GM12878 (cell line): ENCODE measurements at regions not wholly inside any gene's neighbourhood (a gene's known extent, or its start where the extent isn't known, plus 50 kb on each side); places are given as distances from the start of the nearest gene placed in this dataset.

Source experiments
- ATAC-seq: fragments of 200-7000 bp; cut with Tn5 transposase; 3 replicates; pipeline ENCODE4 v1.9.1; 2020; ENCODE audit warnings: mild to moderate bottlenecking, moderate library complexity
- BruUV-seq: library from RNA; stranded (reverse); fragments of 400-500 nt; replicated peaks from 2 replicates; lab custom pipeline; 2021; lab: Mats Ljungman, UMichigan
- CTCF ChIA-PET: fragments of 300-600 bp; sonication (Branson Sonifier 250); formaldehyde crosslinking; extraction: SDS; loops from one replicate; lab custom pipeline; 2021; ENCODE audit warnings: inconsistent platforms; lab: Yijun Ruan, JAX
- POLR2A ChIA-PET: fragments of 350-600 bp; formaldehyde crosslinking; extraction: SDS; loops from one replicate; lab custom pipeline; 2021; ENCODE audit warnings: inconsistent platforms; lab: Charles Lee
- RAD21 ChIA-PET: fragments of 300-600 bp; sonication (Branson Sonifier 250); formaldehyde crosslinking; loops from one replicate; lab custom pipeline; 2023; ENCODE audit warnings: antibody characterized with exemption; ENCODE audit not compliant: unreplicated experiment; lab: Charles Lee
- SMC1A ChIA-PET: fragments of 300-600 bp; sonication (Branson Sonifier 250); formaldehyde crosslinking; loops from one replicate; lab custom pipeline; 2023; ENCODE audit not compliant: unreplicated experiment, uncharacterized antibody; lab: Charles Lee
- DNase-seq: peaks from one replicate; pipeline ENCODE4 v3.0.0-alpha.2; 2011; ENCODE audit warnings: low read depth, low spot score
- FAIRE-seq: peaks from 3 replicates; lab custom pipeline; 2011; peaks lifted over from hg19 to GRCh38; lab: Jason Lieb, UNC
- H2AFZ ChIP-seq: 2 replicates; pipeline ENCODE4 v1.6.0; 2011; ENCODE audit warnings: low read depth, low read length, control low read depth; ENCODE audit not compliant: control insufficient read depth
- H3K27ac ChIP-seq: 2 replicates; pipeline ENCODE4 v1.5.1; 2011; ENCODE audit warnings: control low read depth; ENCODE audit not compliant: control insufficient read depth, insufficient read depth
- H3K27me3 ChIP-seq, 2 experiments: replicated peaks in 1 of 2; 2 replicates each; pipeline versions ENCODE4 v1.6.0 to v1.6.1; 2011; ENCODE audit warnings: low read length in 1 of 2; ENCODE audit not compliant: control insufficient read depth in 2 of 2, insufficient read depth in 2 of 2
- H3K36me3 ChIP-seq, 2 experiments: 2 replicates each; pipeline ENCODE4 v1.5.1; 2011; ENCODE audit warnings: low read length in 1 of 2; ENCODE audit not compliant: control insufficient read depth in 2 of 2, insufficient read depth in 2 of 2
- H3K4me1 ChIP-seq: 2 replicates; pipeline ENCODE4 v1.6.1; 2011; ENCODE audit warnings: mild to moderate bottlenecking, low read length, moderate library complexity, mixed read lengths; ENCODE audit not compliant: control insufficient read depth, insufficient read depth
- H3K4me2 ChIP-seq: 2 replicates; pipeline ENCODE4 v1.6.0; 2011; ENCODE audit warnings: control low read depth; ENCODE audit not compliant: control insufficient read depth, insufficient read depth
- H3K4me3 ChIP-seq: fragments of 200-600 bp; sonication (generic); 2 replicates; pipeline ENCODE4 v1.5.1; 2016
- H3K79me2 ChIP-seq: 2 replicates; pipeline ENCODE4 v1.6.0; 2011; ENCODE audit warnings: low read length; ENCODE audit not compliant: control insufficient read depth, insufficient read depth
- H3K9ac ChIP-seq: 2 replicates; pipeline ENCODE4 v1.8.0; 2011; ENCODE audit warnings: low read length, control low read depth, mixed read lengths; ENCODE audit not compliant: control insufficient read depth, insufficient read depth
- H3K9me3 ChIP-seq: replicated peaks from 3 replicates; pipeline ENCODE4 v1.5.1; 2011; ENCODE audit warnings: mild to moderate bottlenecking, low read length; ENCODE audit not compliant: control insufficient read depth, insufficient read depth
- H4K20me1 ChIP-seq: 2 replicates; pipeline ENCODE4 v1.6.0; 2011; ENCODE audit not compliant: control insufficient read depth, insufficient read depth
- BCL11A ChIP-seq: IDR thresholded peaks from 2 replicates; pipeline ENCODE4 v1.6.1; 2011; ENCODE audit warnings: low read depth, low read length
- CEBPB ChIP-seq, 2 experiments: fragments of 150-350 bp in 1 of 2; IDR thresholded peaks; 2 replicates each; pipeline ENCODE4 v1.6.1; 2012 to 2014; ENCODE audit warnings: low read depth in 2 of 2, low read length in 2 of 2, borderline replicate concordance in 1 of 2, inconsistent platforms in 1 of 2
- EP300 ChIP-seq, 2 experiments: fragments of 150-350 bp in 1 of 2; IDR thresholded peaks; 2 replicates each; pipeline ENCODE4 v1.6.1; 2011 to 2012; ENCODE audit warnings: low read depth in 2 of 2, low read length in 2 of 2, borderline replicate concordance in 1 of 2, improper control_type of control experiment in 1 of 2, inconsistent platforms in 1 of 2; ENCODE audit not compliant: control insufficient read depth in 1 of 2
- MXI1 ChIP-seq: fragments of 150-350 bp; IDR thresholded peaks from 2 replicates; pipeline ENCODE4 v1.6.1; 2011; ENCODE audit warnings: low read depth, mild to moderate bottlenecking, inconsistent platforms, low read length, improper control_type of control experiment
- NR2C2 ChIP-seq: IDR thresholded peaks from 2 replicates; pipeline ENCODE4 v1.6.1; 2011; ENCODE audit warnings: borderline replicate concordance, low read depth; ENCODE audit not compliant: control insufficient read depth, insufficient read length
- POLR2AphosphoS5 ChIP-seq: IDR thresholded peaks from 2 replicates; pipeline ENCODE4 v1.6.1; 2011; ENCODE audit warnings: mild to moderate bottlenecking, low read length, inconsistent platforms
- RBBP5 ChIP-seq: fragments of 200-600 bp; sonication (generic); conservative IDR thresholded peaks from 2 replicates; pipeline ENCODE4 v1.6.1; 2016
- RUNX3 ChIP-seq: IDR thresholded peaks from 2 replicates; pipeline ENCODE4 v1.6.1; 2012; ENCODE audit warnings: low read length, inconsistent platforms
- SIN3A ChIP-seq: IDR thresholded peaks from 2 replicates; pipeline ENCODE4 v1.6.1; 2012; ENCODE audit warnings: low read depth, low read length, improper control_type of control experiment
- SPI1 ChIP-seq: IDR thresholded peaks from 2 replicates; pipeline ENCODE4 v1.6.1; 2011; ENCODE audit warnings: low read depth, mild to moderate bottlenecking, low read length, moderate library complexity, borderline replicate concordance; ENCODE audit not compliant: insufficient read depth
- TAF1 ChIP-seq: IDR thresholded peaks from 2 replicates; pipeline ENCODE4 v1.6.1; 2011; ENCODE audit warnings: mild to moderate bottlenecking, low read depth, low read length, borderline replicate concordance
- TCF12 ChIP-seq: IDR thresholded peaks from 2 replicates; pipeline ENCODE4 v1.6.1; 2011; ENCODE audit warnings: low read depth, mild to moderate bottlenecking, low read length
- ZNF274 ChIP-seq: IDR thresholded peaks from one replicate; pipeline ENCODE4 v1.8.0; 2011; ENCODE audit not compliant: insufficient read length, insufficient read depth
- WGBS: methylation state at CpG from one replicate; pipeline ENCODE4 v1.1.6; 2016; ENCODE audit warnings: low lambda C conversion rate; ENCODE audit not compliant: insufficient replicate concordance, insufficient coverage; ENCODE audit errors: missing lambda C conversion rate; 5-methylcytosine and 5-hydroxymethylcytosine counted together
- in situ Hi-C: fragments of 300-500 bp; cut with MboI; formaldehyde crosslinking; loops from 9 replicates; pipeline ENCODE4 v1.14.3; 2018; ENCODE audit warnings: mixed read lengths
- intact Hi-C: fragments of 100-400 bp; cut with micrococcal nuclease; formaldehyde crosslinking; loops from one replicate; pipeline ENCODE4 v1.14.2; 2022; ENCODE audit not compliant: unreplicated experiment

DNA sequence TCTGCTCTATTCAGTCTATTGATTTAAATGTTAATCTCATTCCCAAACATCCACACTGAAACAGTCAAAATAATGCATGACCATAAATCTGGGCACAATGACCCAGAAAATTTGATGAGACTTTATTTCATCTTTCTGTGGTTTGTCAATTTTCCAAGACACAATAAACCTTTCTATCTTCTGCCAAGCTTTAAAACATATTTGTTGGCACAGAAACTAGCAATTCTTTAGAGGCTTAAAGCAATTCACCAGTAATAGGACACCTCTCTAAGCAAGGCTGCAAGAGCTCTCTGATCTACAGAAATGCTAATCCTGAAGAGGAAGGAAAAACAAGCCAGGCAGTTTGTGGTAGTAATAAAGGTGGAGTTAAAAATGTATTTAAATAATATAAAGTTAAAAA lies 113.7 kb downstream of the FCRL5 start:
- in situ Hi-C loops: no loop called here
- Histone ChIP-seq H3K9me3 (no peaks in the 10 kb centered on the region; the same call in 2 of the 3 replicates), H2AFZ (no peak overlapping the region), H3K9ac (no peak overlapping the region), H3K79me2 (no peaks in the 10 kb centered on the region), H3K36me3 (no peaks in the 10 kb centered on the region), H3K27ac (no peak overlapping the region), H3K4me2 (no peak overlapping the region), H3K27me3 (peaks cover 0 to 3% of the 10 kb centered on the region in 2 experiments), H4K20me1 (no peaks in the 10 kb centered on the region), H3K4me1 (no peaks in the 10 kb centered on the region), H3K4me3 (no peak overlapping the region)
- SMC1A ChIA-PET: no interaction called here
- POLR2A ChIA-PET: no interaction called here
- TF ChIP-seq TAF1 (no peak), MXI1 (no peak), RUNX3 (no peak), EP300 (IDR thresholded peaks at IDR 0.05; ENCODE audit: borderline replicate concordance in 1 of 2, control insufficient read depth in 1 of 2, low read depth in 2 of 2, low read length in 2 of 2) (no peak)
- no TSS peak for BruUV-seq
- FAIRE-seq (no peak), ATAC-seq (no peak), DNase-seq (no peak)
- intact Hi-C loops: no loop called here
- CTCF ChIA-PET: no interaction called here
- RAD21 ChIA-PET: no interaction called here

DNA sequence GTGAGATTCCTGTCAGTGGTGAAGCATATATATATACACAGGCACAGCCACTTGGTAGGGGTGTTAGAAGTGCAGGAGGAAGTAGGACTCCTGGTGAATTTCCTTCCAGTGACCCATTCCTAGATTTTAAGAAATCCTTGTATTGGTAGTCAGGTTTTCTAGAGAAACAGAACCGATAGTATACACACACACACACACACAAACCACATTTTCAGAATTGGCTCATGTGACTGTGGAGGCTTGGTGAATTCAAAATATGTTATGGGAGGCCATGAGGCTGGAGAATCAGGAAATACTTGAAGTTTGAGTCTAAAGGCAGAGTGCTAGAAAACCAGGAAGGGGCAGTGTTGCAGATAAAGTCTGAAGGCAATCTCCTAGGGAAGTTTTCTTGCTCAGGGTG lies 114.2 kb downstream of the FCRL5 start:
- no peak overlapping the region for H3K4me2 ChIP-seq
- DNase-seq (no peak), ATAC-seq (no peak), FAIRE-seq (no peak)
- no TSS peak for BruUV-seq
- ChIA-PET CTCF (interaction anchor here (1.0 kb wide), 1 partner anchor 68 kb away, joined by 3 read pairs; no protein-coding TSS in a partner anchor), SMC1A (no interaction called here), POLR2A (no interaction called here), RAD21 (no interaction called here)
- H4K20me1 ChIP-seq: no peaks in the 10 kb centered on the region
- in situ Hi-C loops: no loop called here
- no peaks in the 10 kb centered on the region for H3K79me2 ChIP-seq
- H3K9ac ChIP-seq: no peak overlapping the region
- intact Hi-C loops: no loop called here
- H3K27ac ChIP-seq: no peak overlapping the region
- WGBS: 21% methylated on average over 1 of the region's 1 CpG
- H3K9me3 ChIP-seq: no peaks in the 10 kb centered on the region; the same call in 2 of the 3 replicates
- H3K36me3 ChIP-seq: no peaks in the 10 kb centered on the region
- H3K4me3 ChIP-seq: no peak overlapping the region
- H3K4me1 ChIP-seq: no peaks in the 10 kb centered on the region
- peaks cover 0 to 3% of the 10 kb centered on the region in 2 experiments for H3K27me3 ChIP-seq
- TF ChIP-seq TCF12 (no peak), NR2C2 (no peak), ZNF274 (no peak), SIN3A (no peak), SPI1 (no peak), MXI1 (no peak), BCL11A (no peak), POLR2AphosphoS5 (no peak), CEBPB (IDR thresholded peaks at IDR 0.05; ENCODE audit: borderline replicate concordance in 1 of 2, low read depth in 2 of 2, low read length in 2 of 2) (no peak), RBBP5 (no peak)
- no peak overlapping the region for H2AFZ ChIP-seq
